ENCODE measurements at regions not wholly inside any gene's neighbourhood (a gene's known extent, or its start where the extent isn't known, plus 50 kb on each side); places are given as distances from the start of the nearest gene placed in this dataset.

DNA sequence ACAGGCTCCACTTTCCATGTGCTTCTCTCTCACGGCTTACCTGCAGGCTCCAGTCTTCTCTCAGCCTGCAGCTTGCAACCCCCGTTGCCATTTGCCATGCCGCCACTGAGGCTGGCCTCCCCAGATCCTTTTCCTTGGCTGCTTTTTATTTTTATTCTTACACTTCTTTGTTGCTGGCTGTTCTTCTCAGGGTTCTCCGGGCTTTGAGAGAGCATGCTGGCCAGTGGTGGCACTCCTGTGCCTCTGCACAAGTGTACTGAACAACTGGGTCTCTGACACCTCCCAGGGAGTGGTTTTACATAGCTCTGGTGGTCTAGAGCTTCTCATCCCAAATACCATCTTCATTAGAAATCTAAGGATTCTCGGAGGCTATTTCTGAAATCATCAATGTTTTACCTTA lies 241.7 kb upstream of the MTNR1B start:
- no peak for TF ChIP-seq POLR2A (IDR thresholded peaks at IDR 0.05)
- TF ChIP-seq, protein P1, sequence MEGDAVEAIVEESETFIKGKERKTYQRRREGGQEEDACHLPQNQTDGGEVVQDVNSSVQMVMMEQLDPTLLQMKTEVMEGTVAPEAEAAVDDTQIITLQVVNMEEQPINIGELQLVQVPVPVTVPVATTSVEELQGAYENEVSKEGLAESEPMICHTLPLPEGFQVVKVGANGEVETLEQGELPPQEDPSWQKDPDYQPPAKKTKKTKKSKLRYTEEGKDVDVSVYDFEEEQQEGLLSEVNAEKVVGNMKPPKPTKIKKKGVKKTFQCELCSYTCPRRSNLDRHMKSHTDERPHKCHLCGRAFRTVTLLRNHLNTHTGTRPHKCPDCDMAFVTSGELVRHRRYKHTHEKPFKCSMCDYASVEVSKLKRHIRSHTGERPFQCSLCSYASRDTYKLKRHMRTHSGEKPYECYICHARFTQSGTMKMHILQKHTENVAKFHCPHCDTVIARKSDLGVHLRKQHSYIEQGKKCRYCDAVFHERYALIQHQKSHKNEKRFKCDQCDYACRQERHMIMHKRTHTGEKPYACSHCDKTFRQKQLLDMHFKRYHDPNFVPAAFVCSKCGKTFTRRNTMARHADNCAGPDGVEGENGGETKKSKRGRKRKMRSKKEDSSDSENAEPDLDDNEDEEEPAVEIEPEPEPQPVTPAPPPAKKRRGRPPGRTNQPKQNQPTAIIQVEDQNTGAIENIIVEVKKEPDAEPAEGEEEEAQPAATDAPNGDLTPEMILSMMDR (IDR thresholded peaks at IDR 0.05) = no peak

Measured in heart left ventricle (tissue), 13 donors.